ENCODE measurements at regions not wholly inside any gene's neighbourhood (a gene's known extent, or its start where the extent isn't known, plus 50 kb on each side); places are given as distances from the start of the nearest gene placed in this dataset.
"Not testable (repeated sequence)": the region's sequence is repeated elsewhere in the genome, so short reads cannot be mapped to it uniquely, and the experiment has no call there.

GRCh38 chr1:148344651-148345050 lies 138.5 kb downstream of the PPIAL4G start:
- not testable (repeated sequence) for H3K4me3 ChIP-seq, H3K27me3 ChIP-seq, H3K9me3 ChIP-seq, H3K36me3 ChIP-seq, DNase-seq

- H3K36me3 ChIP-seq: not testable (repeated sequence)
Measured at GRCh38 chr1:148341729-148342128, 141.4 kb downstream of the PPIAL4G start.

GRCh38 chr1:148336121-148336918 lies 146.8 kb downstream of the PPIAL4G start:
- not testable (repeated sequence) for H3K4me3 ChIP-seq, H3K27me3 ChIP-seq, DNase-seq, H3K36me3 ChIP-seq, H3K9me3 ChIP-seq

More at GRCh38 chr1:148341729-148342128, 141.4 kb downstream of the PPIAL4G start:
- H3K4me3 ChIP-seq, DNase-seq, H3K9me3 ChIP-seq, H3K27me3 ChIP-seq: not testable (repeated sequence)

- Histone ChIP-seq H3K9me3 (no peaks in the 10 kb centered on the region), H3K4me3 (peak overlapping the region; percentile 59), H3K36me3 (no peaks in the 10 kb centered on the region), H3K27me3 (no peaks in the 10 kb centered on the region)
- peak; percentile 85 for DNase-seq
Measured at GRCh38 chr1:148334339-148335130, 148.6 kb downstream of the PPIAL4G start.

- no peak for DNase-seq
- Histone ChIP-seq H3K27me3 (no peaks in the 10 kb centered on the region), H3K4me3 (peak overlapping the region; percentile 59), H3K36me3 (no peaks in the 10 kb centered on the region), H3K9me3 (no peaks in the 10 kb centered on the region)
Measured at GRCh38 chr1:148333875-148334338, 149.2 kb downstream of the PPIAL4G start.

DNA sequence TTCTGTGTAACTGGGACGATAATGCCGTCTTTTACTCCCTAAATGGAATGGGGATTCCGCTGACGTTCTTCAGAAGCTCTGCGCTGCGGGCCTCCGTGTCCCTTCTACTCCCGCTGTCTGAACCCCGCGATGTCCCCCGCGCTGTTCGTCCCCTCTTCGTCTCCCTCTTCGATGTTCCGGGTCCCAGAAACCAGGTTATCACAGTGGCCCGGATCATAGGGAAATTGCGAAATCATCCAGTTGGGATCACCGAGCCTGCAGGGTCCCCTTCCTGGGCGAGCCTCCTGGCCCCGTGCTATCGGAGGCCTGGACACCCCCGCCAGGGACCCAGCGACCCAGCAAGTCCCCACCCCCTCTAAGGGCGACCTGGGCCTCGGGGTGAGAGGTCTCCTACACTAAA lies 154.2 kb downstream of the PPIAL4G start:
- Histone ChIP-seq H3K27me3 (no peaks in the 10 kb centered on the region), H3K36me3 (no peaks in the 10 kb centered on the region), H3K4me3 (no peak overlapping the region), H3K9me3 (no peaks in the 10 kb centered on the region)
- no peak for DNase-seq

GRCh38 chr1:148325031-148325430 lies 158.1 kb downstream of the PPIAL4G start:
- 0 out of 2 replicates have a peak overlapping the region, but pooled peaks have one; percentile 12 for H3K4me3 ChIP-seq
- not testable (repeated sequence) for H3K9me3 ChIP-seq, H3K36me3 ChIP-seq, H3K27me3 ChIP-seq
- DNase-seq: peak; percentile 36

DNA sequence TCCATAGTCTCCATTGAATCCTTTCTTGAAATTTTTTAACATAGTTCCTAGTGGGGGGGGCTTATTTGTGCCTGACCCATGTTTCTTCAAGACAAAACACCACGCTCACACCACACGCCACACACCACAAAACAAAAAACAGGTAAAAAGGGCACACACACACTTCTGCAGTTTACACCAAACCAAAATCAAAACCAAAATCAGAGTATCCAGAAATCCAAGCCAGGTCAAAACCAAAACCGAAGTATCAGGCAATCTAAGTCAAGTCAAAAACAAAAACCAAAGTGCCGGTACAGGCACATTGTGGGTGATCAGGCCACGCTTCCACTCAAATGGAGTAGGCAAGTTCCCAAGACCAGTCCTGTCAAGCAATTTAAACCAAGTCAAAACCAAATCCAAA lies 158.6 kb downstream of the PPIAL4G start:
- DNase-seq, H3K27me3 ChIP-seq, H3K4me3 ChIP-seq, H3K36me3 ChIP-seq, H3K9me3 ChIP-seq: not testable (repeated sequence)

DNA sequence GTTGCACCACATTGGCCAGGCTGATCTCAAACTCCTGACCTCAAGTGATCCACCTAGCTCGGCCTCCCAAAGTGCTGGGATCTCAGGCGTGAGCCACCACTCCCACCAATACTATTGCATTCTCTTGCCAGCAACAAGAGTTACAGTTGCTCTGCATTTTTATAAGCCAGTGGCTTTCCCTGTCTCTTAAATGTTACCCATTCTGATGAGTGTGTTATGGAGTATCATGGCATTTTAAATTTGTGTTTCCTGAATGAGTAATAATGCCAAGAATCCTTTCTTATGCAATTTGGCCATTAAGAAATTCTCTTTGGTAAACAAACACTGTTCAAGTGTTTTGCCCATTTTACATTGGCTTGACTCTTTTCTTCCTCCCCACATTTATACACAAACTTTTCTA lies 163.0 kb downstream of the PPIAL4G start:
- H3K9me3 ChIP-seq, H3K4me3 ChIP-seq, H3K36me3 ChIP-seq, H3K27me3 ChIP-seq, DNase-seq: not testable (repeated sequence)

DNA sequence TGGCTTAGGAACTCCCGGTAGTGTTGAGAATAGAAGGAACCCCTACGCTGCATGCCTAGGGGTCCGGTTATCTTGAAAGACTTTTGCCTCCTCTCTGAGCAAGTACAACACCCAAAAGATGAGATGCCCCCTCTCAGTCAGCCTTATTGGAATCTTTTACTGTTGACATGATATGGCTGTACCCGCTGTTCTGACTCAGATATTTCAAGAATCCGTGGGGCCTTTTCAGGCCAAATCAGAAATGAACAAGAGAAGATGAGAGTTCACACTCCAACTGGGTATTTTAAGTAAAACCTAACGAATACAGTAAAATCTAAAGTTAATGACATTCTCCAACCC lies 164.2 kb downstream of the PPIAL4G start:
- H3K4me3 ChIP-seq: peak overlapping the region; percentile 6; the same call in 1 of the 2 replicates
- no peaks in the 10 kb centered on the region for H3K27me3 ChIP-seq
- no peaks in the 10 kb centered on the region for H3K36me3 ChIP-seq
- H3K9me3 ChIP-seq: peaks cover 8% of the 10 kb centered on the region
- no peak for DNase-seq

DNA sequence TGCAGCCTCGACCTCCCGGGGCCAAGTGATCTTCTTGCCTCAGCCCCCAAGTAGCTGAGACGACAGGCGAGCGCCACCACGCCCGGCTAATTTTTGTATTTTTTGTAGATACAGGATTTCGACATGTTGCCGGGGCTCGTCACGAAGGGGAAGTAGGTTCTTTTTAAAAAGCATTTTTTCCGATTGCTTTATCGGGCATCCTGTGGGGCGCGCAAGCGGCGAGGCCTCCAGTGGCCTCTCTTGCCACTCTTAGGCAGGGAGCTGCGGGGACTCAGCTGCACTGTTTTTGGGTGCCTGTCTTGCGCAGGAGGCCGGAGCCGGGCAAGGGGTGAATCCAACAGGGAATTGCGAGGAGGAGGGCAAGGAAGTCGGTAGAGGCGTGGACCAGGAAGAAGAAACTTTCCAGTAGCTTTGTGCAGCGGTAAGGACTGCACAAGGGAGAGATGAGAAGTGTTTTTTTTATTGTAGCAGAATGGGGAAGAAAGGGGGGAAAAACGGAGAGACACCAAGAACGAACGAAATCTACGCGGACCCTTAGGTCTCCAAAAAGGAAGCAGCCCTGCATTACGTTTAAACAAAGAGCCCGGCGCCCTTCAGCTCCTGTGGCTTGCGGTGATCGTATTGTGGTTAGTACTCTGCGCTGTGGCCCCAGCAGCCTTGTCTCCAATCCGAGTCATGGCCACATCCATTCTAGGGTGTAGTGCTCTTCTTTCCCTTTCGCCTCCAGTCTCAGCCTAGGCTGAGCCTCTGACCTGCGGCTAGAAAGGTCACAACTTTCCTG lies 164.8 kb downstream of the PPIAL4G start:
- peaks cover 12% of the 10 kb centered on the region for H3K9me3 ChIP-seq
- H3K4me3 ChIP-seq: peak overlapping the region; percentile 6
- no peaks in the 10 kb centered on the region for H3K36me3 ChIP-seq
- H3K27me3 ChIP-seq: no peaks in the 10 kb centered on the region
- DNase-seq: no peak

DNA sequence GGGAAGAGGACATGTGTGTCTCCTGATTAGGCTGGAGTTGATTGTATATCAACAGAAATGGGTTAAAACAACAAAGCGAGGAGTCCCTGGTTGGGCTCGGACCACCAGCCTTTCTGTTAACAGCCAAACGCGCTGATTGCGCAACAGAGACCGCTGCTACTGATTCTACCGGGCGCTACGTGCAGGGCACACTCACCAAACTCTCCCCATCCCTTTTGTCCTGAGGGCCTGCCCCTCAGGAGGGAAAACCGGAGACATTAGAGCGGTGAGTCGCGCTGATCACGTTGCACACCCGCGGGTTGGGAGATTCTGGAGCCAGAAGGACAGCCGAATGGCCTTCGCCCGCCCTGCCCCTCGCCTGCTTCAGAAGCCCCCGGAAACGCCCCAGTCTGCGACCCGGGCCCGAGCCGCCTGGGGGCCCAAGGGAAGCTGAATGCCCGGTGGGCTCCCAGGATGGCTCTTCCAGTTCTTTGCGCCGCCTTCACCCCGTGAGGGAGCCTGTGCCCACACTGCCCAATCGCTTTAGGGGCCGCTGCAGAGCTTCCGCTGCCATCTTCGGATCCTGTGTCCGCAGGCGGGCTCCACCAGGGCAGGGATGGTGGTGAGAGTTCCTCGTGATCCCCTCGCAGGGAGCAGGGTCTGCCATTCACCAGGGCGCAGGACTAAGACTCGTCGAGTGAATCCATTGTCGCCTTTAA lies 165.4 kb upstream of the NBPF11 start:
- Histone ChIP-seq H3K4me3 (no peak overlapping the region), H3K9me3 (peaks cover 12% of the 10 kb centered on the region), H3K27me3 (no peaks in the 10 kb centered on the region), H3K36me3 (no peaks in the 10 kb centered on the region)
- DNase-seq: no peak

DNA sequence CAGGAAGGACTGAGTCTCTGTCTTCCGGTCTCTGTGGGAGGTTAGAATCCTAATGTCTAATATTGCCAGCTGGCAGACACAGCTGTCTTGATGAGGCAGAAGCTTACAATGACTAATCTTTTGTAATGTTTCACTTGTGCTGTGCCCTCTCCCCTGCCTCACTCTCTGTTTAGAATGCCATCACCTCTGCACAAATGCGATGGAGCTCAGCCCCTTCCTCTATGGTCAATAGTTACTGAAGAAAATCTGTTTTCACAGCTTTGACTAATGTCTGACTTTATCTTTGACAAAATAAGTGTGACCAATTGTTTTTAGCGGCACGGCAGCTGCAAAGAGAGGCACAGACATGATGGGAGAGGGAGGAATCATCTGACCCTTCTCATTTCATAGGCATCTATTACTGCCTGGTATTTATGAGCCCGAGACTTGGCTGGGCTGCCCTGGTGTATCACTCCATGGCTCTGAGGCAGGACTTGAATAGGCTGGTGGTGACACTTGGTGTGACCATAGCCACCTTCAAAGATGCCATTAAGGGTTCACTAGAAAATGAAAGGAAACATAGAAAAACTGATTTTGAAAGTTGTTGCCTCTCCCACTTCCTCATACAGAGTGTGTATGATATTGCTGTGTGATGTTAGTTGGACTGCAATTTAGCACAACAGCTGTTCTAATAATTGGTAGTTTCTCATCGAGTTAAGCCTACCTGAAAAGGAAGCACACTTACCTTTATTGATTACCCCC lies 163.2 kb upstream of the NBPF11 start:
- Histone ChIP-seq H3K27me3 (no peaks in the 10 kb centered on the region), H3K4me3 (no peak overlapping the region), H3K36me3 (no peaks in the 10 kb centered on the region), H3K9me3 (peaks cover 19% of the 10 kb centered on the region)
- DNase-seq: peak; percentile 72

GRCh38 chr1:148310807-148311206 lies 158.7 kb upstream of the NBPF11 start:
- Histone ChIP-seq H3K9me3 (peaks cover 16% of the 10 kb centered on the region), H3K27me3 (no peaks in the 10 kb centered on the region), H3K36me3 (no peaks in the 10 kb centered on the region), H3K4me3 (no peak overlapping the region)
- no peak for DNase-seq

- Histone ChIP-seq H3K4me3 (no peak overlapping the region), H3K27me3 (no peaks in the 10 kb centered on the region), H3K9me3 (peaks cover 16% of the 10 kb centered on the region), H3K36me3 (no peaks in the 10 kb centered on the region)
- DNase-seq: no peak
Measured at GRCh38 chr1:148309940-148310500, 157.9 kb upstream of the NBPF11 start.
